K562 (cell line): ENCODE measurements at regions not wholly inside any gene's neighbourhood (a gene's known extent, or its start where the extent isn't known, plus 50 kb on each side); places are given as distances from the start of the nearest gene placed in this dataset.

ENCODE experiments used
- ATAC-seq: fragments of 200-7000 bp; cut with Tn5 transposase; 3 replicates; pipeline ENCODE4 v1.9.1; 2020; ENCODE audit warnings: moderate library complexity
- BruUV-seq: library from RNA; stranded (reverse); fragments of 400-500 nt; replicated peaks from 2 replicates; lab custom pipeline; 2021; lab: Mats Ljungman, UMichigan
- CTCF ChIA-PET: fragments of 300-600 bp; formaldehyde crosslinking; extraction: SDS; loops from one replicate; lab custom pipeline; 2021; ENCODE audit warnings: low intra/inter-chr PET ratio; lab: Yijun Ruan, JAX
- POLR2A ChIA-PET: fragments of 300-600, 350-650 bp; sonication (Branson Sonifier 250); formaldehyde crosslinking; extraction: SDS; loops from one replicate; lab custom pipeline; 2021; ENCODE audit warnings: antibody characterized with exemption, inconsistent platforms; lab: Yijun Ruan, JAX
- DNase-seq, 4 experiments: peaks; one replicate each; pipeline versions ENCODE4 v3.0.0 to v3.0.0-alpha.2; 2011 to 2018; ENCODE audit warnings: low spot score in 3 of 4, mixed read lengths in 3 of 4; ENCODE audit errors: extremely low read depth in 1 of 4
- FAIRE-seq: peaks from 2 replicates; lab custom pipeline; 2011; peaks lifted over from hg19 to GRCh38; lab: Jason Lieb, UNC
- H2AFZ ChIP-seq: 2 replicates; pipeline ENCODE4 v1.6.0; 2011; ENCODE audit warnings: low read depth, low read length, control low read depth, inconsistent platforms
- H3K27ac ChIP-seq: fragments of 200-600 bp; 3 replicates; pipeline ENCODE4 v1.8.0; 2011; ENCODE audit warnings: low read depth, mild to moderate bottlenecking, control low read depth, inconsistent platforms, low read length, moderate library complexity, mixed read lengths; ENCODE audit errors: extremely low read depth
- H3K27me3 ChIP-seq, 2 experiments: fragments of 300-600 bp in 1 of 2; 2 replicates in 1 of 2; 3 replicates in 1 of 2; pipeline versions ENCODE4 v1.6.0 to v1.8.0; 2011; ENCODE audit warnings: inconsistent platforms in 2 of 2, low read length in 2 of 2, mild to moderate bottlenecking in 1 of 2, mixed read lengths in 1 of 2, moderate library complexity in 1 of 2; ENCODE audit not compliant: control insufficient read depth in 2 of 2, insufficient read depth in 2 of 2
- H3K36me3 ChIP-seq: fragments of 300-600 bp; 3 replicates; pipeline ENCODE4 v1.8.0; 2011; ENCODE audit warnings: mild to moderate bottlenecking, low read length, inconsistent platforms; ENCODE audit not compliant: control insufficient read depth, insufficient read depth
- H3K4me1 ChIP-seq, 2 experiments: fragments of 200-600 bp in 1 of 2; replicated peaks in 1 of 2; 2 replicates in 1 of 2; 3 replicates in 1 of 2; pipeline versions ENCODE4 v1.5.1 to v1.8.0; 2011; ENCODE audit warnings: inconsistent platforms in 2 of 2, low read length in 2 of 2, mild to moderate bottlenecking in 1 of 2, mixed read lengths in 1 of 2, moderate library complexity in 1 of 2; ENCODE audit not compliant: control insufficient read depth in 2 of 2, insufficient read depth in 2 of 2
- H3K4me2 ChIP-seq: 2 replicates; pipeline ENCODE4 v1.6.1; 2011; ENCODE audit warnings: low read length, control low read depth, inconsistent platforms, mixed read lengths; ENCODE audit not compliant: insufficient read depth
- H3K4me3 ChIP-seq: fragments of 200-600 bp; sonication (generic), shearing (Covaris generic); 2 replicates; pipeline ENCODE4 v1.5.1; 2016; ENCODE audit warnings: control low read depth, inconsistent platforms
- H3K79me2 ChIP-seq: fragments of 200-600 bp; 3 replicates; pipeline ENCODE4 v1.8.0; 2011; ENCODE audit warnings: low read length, inconsistent platforms; ENCODE audit not compliant: control insufficient read depth, insufficient read depth
- H3K9ac ChIP-seq, 2 experiments: 2 replicates each; pipeline versions ENCODE4 v1.6.0 to v1.6.1; 2011; ENCODE audit warnings: low read depth in 2 of 2, low read length in 2 of 2, control low read depth in 1 of 2, inconsistent platforms in 1 of 2, mild to moderate bottlenecking in 1 of 2, mixed read lengths in 1 of 2; ENCODE audit not compliant: insufficient read depth in 1 of 2
- H3K9me1 ChIP-seq: one replicate; pipeline ENCODE4 v1.6.0; 2011; ENCODE audit warnings: inconsistent platforms, mild to moderate bottlenecking, low read length, moderate library complexity; ENCODE audit not compliant: control insufficient read depth, insufficient read depth
- H3K9me3 ChIP-seq: replicated peaks from 2 replicates; pipeline ENCODE4 v1.5.1; 2011; ENCODE audit warnings: low read depth, low read length, inconsistent platforms; ENCODE audit not compliant: control insufficient read depth, insufficient read depth
- H4K20me1 ChIP-seq: replicated peaks from 2 replicates; pipeline ENCODE4 v1.6.1; 2011; ENCODE audit warnings: low read length, inconsistent platforms, mixed read lengths; ENCODE audit not compliant: control insufficient read depth, insufficient read depth
- CHCHD3 ChIP-seq: fragments of 250-450 bp; sonication (Bioruptor Pico); IDR thresholded peaks from 2 replicates; pipeline ENCODE4 v2.1.2; 2022; ENCODE audit warnings: mild to moderate bottlenecking
- DMBX1 ChIP-seq: fragments of 250-450 bp; sonication (Bioruptor Pico); IDR thresholded peaks from 2 replicates; pipeline ENCODE4 v1.8.0; 2022; ENCODE audit warnings: inconsistent platforms, mild to moderate bottlenecking, moderate library complexity, borderline replicate concordance
- HDAC2 ChIP-seq: fragments of 450-650 bp; IDR thresholded peaks from 2 replicates; pipeline ENCODE4 v1.6.1; 2016; ENCODE audit warnings: mild to moderate bottlenecking
- MCM5 ChIP-seq: fragments of 450-650 bp; IDR thresholded peaks from 2 replicates; pipeline ENCODE4 v1.6.1; 2016; ENCODE audit warnings: low read depth
- MEF2A ChIP-seq: IDR thresholded peaks from 2 replicates; pipeline ENCODE4 v1.6.1; 2011; ENCODE audit warnings: low read depth, mild to moderate bottlenecking, low read length, moderate library complexity; ENCODE audit not compliant: control insufficient read depth
- NFE2 ChIP-seq: IDR thresholded peaks from 2 replicates; pipeline ENCODE4 v1.6.1; 2014; ENCODE audit warnings: antibody characterized with exemption, low read depth
- STAT5B ChIP-seq: fragments of 250-450 bp; sonication (Bioruptor Pico); IDR thresholded peaks from 2 replicates; pipeline ENCODE4 v1.8.0; 2021; ENCODE audit warnings: mild to moderate bottlenecking, inconsistent platforms
- ZNF184 ChIP-seq: sonication (generic); formaldehyde crosslinking; IDR thresholded peaks from 2 replicates; pipeline ENCODE4 v1.5.0; 2020; ENCODE audit warnings: missing genetic modification reagents
- ZNF41 ChIP-seq: fragments of 250-450 bp; sonication (Bioruptor Pico); conservative IDR thresholded peaks from 2 replicates; pipeline ENCODE4 v1.4.0; 2020; ENCODE audit warnings: mild to moderate bottlenecking
- WGBS: fragments of 100-300 bp; shearing (Covaris generic); methylation state at CpG from one replicate; pipeline ENCODE4 v1.1.6; 2016; ENCODE audit warnings: low coverage, mixed read lengths; ENCODE audit not compliant: insufficient coverage; ENCODE audit errors: missing lambda C conversion rate; 5-methylcytosine and 5-hydroxymethylcytosine counted together
- in situ Hi-C: fragments of 300-500 bp; cut with MboI; formaldehyde crosslinking; loops from 4 replicates; pipeline ENCODE4 v1.15.0; 2018; ENCODE audit warnings: inconsistent platforms, mixed read lengths
- intact Hi-C: fragments of 100-400 bp; cut with micrococcal nuclease; formaldehyde crosslinking; loops from 2 replicates; pipeline ENCODE4 v1.14.2; 2022
- TF ChIP-seq, protein P1 (sequence below): fragments of 250-450 bp; sonication (Bioruptor Pico); IDR thresholded peaks from 2 replicates; pipeline ENCODE4 v1.8.0; 2022; ENCODE audit warnings: moderate library complexity, mild to moderate bottlenecking, inconsistent platforms
- TF ChIP-seq, protein P2 (sequence below): fragments of 250-450 bp; sonication (Bioruptor Pico); IDR thresholded peaks from 2 replicates; pipeline ENCODE4 v1.8.0; 2022; ENCODE audit warnings: moderate library complexity, mild to moderate bottlenecking, inconsistent platforms
- TF ChIP-seq, protein P3 (sequence below): fragments of 250-450 bp; sonication (Bioruptor Pico); IDR thresholded peaks from 2 replicates; pipeline ENCODE4 v1.4.0; 2020; ENCODE audit warnings: mild to moderate bottlenecking, moderate library complexity

DNA sequence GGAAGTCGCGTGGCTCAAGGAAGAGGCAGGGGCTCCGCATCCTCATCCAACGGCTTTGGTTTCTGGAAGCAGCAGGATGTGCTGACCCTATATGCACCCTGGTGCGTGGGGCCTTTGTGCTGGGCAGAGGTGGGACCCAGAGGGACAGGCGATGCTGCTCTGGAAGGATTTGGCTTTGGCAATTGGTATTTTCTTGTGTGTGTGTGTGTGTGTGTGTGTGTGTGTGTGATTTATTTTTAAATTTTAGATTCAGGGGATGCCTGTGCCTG, 321.9 kb upstream of the ZNF507 start:
- H3K4me2 ChIP-seq: no peak overlapping the region
- H3K9ac ChIP-seq: no peak overlapping the region
- H3K27ac ChIP-seq: no peak overlapping the region
- TF ChIP-seq ZNF41 (CRISPR knock-in tag) (no peak), ZNF184 (no peak), MCM5 (no peak), HDAC2 (no peak), MEF2A (no peak), STAT5B (CRISPR knock-in tag) (no peak), NFE2 (no peak), DMBX1 (no peak), CHCHD3 (CRISPR knock-in tag) (no peak)
- TF ChIP-seq, protein P1, sequence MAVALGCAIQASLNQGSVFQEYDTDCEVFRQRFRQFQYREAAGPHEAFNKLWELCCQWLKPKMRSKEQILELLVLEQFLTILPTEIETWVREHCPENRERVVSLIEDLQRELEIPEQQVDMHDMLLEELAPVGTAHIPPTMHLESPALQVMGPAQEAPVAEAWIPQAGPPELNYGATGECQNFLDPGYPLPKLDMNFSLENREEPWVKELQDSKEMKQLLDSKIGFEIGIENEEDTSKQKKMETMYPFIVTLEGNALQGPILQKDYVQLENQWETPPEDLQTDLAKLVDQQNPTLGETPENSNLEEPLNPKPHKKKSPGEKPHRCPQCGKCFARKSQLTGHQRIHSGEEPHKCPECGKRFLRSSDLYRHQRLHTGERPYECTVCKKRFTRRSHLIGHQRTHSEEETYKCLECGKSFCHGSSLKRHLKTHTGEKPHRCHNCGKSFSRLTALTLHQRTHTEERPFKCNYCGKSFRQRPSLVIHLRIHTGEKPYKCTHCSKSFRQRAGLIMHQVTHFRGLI (CRISPR knock-in tag): no peak
- TF ChIP-seq, protein P2, sequence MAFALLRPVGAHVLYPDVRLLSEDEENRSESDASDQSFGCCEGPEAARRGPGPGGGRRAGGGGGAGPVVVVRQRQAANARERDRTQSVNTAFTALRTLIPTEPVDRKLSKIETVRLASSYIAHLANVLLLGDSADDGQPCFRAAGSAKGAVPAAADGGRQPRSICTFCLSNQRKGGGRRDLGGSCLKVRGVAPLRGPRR (CRISPR knock-in tag): no peak
- TF ChIP-seq, protein P3, sequence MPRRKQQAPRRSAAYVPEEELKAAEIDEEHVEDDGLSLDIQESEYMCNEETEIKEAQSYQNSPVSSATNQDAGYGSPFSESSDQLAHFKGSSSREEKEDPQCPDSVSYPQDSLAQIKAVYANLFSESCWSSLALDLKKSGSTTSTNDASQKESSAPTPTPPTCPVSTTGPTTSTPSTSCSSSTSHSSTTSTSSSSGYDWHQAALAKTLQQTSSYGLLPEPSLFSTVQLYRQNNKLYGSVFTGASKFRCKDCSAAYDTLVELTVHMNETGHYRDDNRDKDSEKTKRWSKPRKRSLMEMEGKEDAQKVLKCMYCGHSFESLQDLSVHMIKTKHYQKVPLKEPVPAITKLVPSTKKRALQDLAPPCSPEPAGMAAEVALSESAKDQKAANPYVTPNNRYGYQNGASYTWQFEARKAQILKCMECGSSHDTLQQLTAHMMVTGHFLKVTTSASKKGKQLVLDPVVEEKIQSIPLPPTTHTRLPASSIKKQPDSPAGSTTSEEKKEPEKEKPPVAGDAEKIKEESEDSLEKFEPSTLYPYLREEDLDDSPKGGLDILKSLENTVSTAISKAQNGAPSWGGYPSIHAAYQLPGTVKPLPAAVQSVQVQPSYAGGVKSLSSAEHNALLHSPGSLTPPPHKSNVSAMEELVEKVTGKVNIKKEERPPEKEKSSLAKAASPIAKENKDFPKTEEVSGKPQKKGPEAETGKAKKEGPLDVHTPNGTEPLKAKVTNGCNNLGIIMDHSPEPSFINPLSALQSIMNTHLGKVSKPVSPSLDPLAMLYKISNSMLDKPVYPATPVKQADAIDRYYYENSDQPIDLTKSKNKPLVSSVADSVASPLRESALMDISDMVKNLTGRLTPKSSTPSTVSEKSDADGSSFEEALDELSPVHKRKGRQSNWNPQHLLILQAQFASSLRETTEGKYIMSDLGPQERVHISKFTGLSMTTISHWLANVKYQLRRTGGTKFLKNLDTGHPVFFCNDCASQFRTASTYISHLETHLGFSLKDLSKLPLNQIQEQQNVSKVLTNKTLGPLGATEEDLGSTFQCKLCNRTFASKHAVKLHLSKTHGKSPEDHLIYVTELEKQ (CRISPR knock-in tag): no peak
- no TSS peak for BruUV-seq
- H2AFZ ChIP-seq: no peak overlapping the region
- no peaks in the 10 kb centered on the region for H3K36me3 ChIP-seq
- POLR2A ChIA-PET: no interaction called here
- FAIRE-seq: no peak
- no peak for ATAC-seq
- no peaks in the 10 kb centered on the region for H3K79me2 ChIP-seq
- intact Hi-C loops (no loop called here), in situ Hi-C loops (no loop called here)
- peaks cover 0 to 16% of the 10 kb centered on the region in 2 experiments; a peak in 3 of 5 replicates for H3K27me3 ChIP-seq
- peaks cover 3% of the 10 kb centered on the region for H3K9me1 ChIP-seq
- H3K9me3 ChIP-seq: no peaks in the 10 kb centered on the region
- H4K20me1 ChIP-seq: no peaks in the 10 kb centered on the region
- CTCF ChIA-PET: no interaction called here
- DNase-seq: no peak
- no peak overlapping the region for H3K4me3 ChIP-seq
- H3K4me1 ChIP-seq: no peaks in the 10 kb centered on the region
- WGBS: 2% methylated on average over 6 of the region's 6 CpGs
